DND-41 (cell line): ENCODE measurements at regions not wholly inside any gene's neighbourhood (a gene's known extent, or its start where the extent isn't known, plus 50 kb on each side); places are given as distances from the start of the nearest gene placed in this dataset.

ENCODE experiments used
- ATAC-seq: fragments of 200-7000 bp; cut with Tn5 transposase; 3 replicates; pipeline ENCODE4 v1.9.1; 2021; ENCODE audit warnings: low read depth; ENCODE audit not compliant: insufficient read depth
- DNase-seq: peaks from one replicate; pipeline ENCODE4 v3.0.0-alpha.2; 2020
- H2AFZ ChIP-seq: 2 replicates; pipeline ENCODE4 v1.6.0; 2012; ENCODE audit warnings: low read depth, low read length
- H3K27ac ChIP-seq: 2 replicates; pipeline ENCODE4 v1.5.1; 2012; ENCODE audit warnings: low read length, inconsistent platforms
- H3K27me3 ChIP-seq: fragments of 200-600 bp; sonication (generic); 2 replicates; pipeline ENCODE4 v1.6.0; 2012; ENCODE audit warnings: low read length, mild to moderate bottlenecking, inconsistent platforms; ENCODE audit not compliant: insufficient read depth, poor library complexity
- H3K36me3 ChIP-seq: 2 replicates; pipeline ENCODE4 v1.5.1; 2012; ENCODE audit warnings: low read length, inconsistent platforms; ENCODE audit not compliant: insufficient read depth
- H3K4me1 ChIP-seq: 2 replicates; pipeline ENCODE4 v1.5.1; 2012; ENCODE audit warnings: mild to moderate bottlenecking, low read length; ENCODE audit not compliant: insufficient read depth
- H3K4me2 ChIP-seq: 2 replicates; pipeline ENCODE4 v1.6.0; 2012; ENCODE audit warnings: mild to moderate bottlenecking, moderate library complexity, low read length, inconsistent platforms; ENCODE audit not compliant: insufficient read depth
- H3K4me3 ChIP-seq, 2 experiments: fragments of 200-600 bp in 1 of 2; shearing (Covaris generic) in 1 of 2; 2 replicates each; pipeline ENCODE4 v1.5.1; 2012 to 2016; ENCODE audit warnings: inconsistent platforms in 2 of 2, low read length in 2 of 2, mild to moderate bottlenecking in 2 of 2, low read depth in 1 of 2, moderate library complexity in 1 of 2
- H3K79me2 ChIP-seq: 2 replicates; pipeline ENCODE4 v1.6.0; 2012; ENCODE audit warnings: low read length, inconsistent platforms; ENCODE audit not compliant: insufficient read depth
- H3K9ac ChIP-seq: 2 replicates; pipeline ENCODE4 v1.6.0; 2012; ENCODE audit warnings: low read depth, mild to moderate bottlenecking, inconsistent platforms, low read length, moderate library complexity
- H3K9me3 ChIP-seq: 2 replicates; pipeline ENCODE4 v1.5.1; 2012; ENCODE audit warnings: low read length, moderate library complexity, mild to moderate bottlenecking, inconsistent platforms; ENCODE audit not compliant: insufficient read depth, severe bottlenecking
- H4K20me1 ChIP-seq: 2 replicates; pipeline ENCODE4 v1.6.0; 2012; ENCODE audit warnings: low read length; ENCODE audit not compliant: insufficient read depth
- EZH2 ChIP-seq: IDR thresholded peaks from 3 replicates; pipeline ENCODE4 v1.6.1; 2012; ENCODE audit warnings: borderline replicate concordance, low read depth, mild to moderate bottlenecking, moderate library complexity, low read length, inconsistent platforms; ENCODE audit not compliant: severe bottlenecking
- TF ChIP-seq, protein P1 (sequence below): IDR thresholded peaks from 2 replicates; pipeline ENCODE4 v1.5.1; 2012; ENCODE audit warnings: borderline replicate concordance, low read length, moderate library complexity, mild to moderate bottlenecking; ENCODE audit not compliant: poor library complexity, severe bottlenecking; ENCODE audit errors: extremely low read depth

DNA sequence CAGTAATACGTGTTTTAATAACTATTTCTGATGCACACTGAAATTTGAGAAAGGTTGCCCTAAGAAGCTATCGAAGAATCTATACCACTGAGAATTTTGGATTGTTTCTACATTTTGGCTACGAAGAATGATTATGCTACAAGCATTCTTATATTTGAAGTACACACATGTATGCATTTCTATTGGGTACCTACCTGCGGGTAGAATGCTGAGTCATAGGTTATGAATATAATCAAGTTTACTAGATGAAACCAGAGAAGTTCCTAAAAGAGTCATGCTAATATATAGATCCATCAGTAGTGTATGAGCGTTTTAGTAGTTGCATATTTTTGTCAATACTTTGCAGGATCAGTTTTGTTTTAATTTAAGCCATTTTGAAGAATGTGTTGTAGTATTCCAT is 62.0 kb upstream of the PCDH20 start:
- Histone ChIP-seq H3K4me2 (no peak overlapping the region), H3K79me2 (no peaks in the 10 kb centered on the region), H3K4me1 (no peaks in the 10 kb centered on the region), H3K27ac (no peak overlapping the region), H3K36me3 (no peaks in the 10 kb centered on the region), H3K9me3 (no peaks in the 10 kb centered on the region), H3K27me3 (no peaks in the 10 kb centered on the region), H2AFZ (no peak overlapping the region), H3K9ac (no peak overlapping the region), H3K4me3 (no peak overlapping the region), H4K20me1 (no peaks in the 10 kb centered on the region)
- TF ChIP-seq, protein P1, sequence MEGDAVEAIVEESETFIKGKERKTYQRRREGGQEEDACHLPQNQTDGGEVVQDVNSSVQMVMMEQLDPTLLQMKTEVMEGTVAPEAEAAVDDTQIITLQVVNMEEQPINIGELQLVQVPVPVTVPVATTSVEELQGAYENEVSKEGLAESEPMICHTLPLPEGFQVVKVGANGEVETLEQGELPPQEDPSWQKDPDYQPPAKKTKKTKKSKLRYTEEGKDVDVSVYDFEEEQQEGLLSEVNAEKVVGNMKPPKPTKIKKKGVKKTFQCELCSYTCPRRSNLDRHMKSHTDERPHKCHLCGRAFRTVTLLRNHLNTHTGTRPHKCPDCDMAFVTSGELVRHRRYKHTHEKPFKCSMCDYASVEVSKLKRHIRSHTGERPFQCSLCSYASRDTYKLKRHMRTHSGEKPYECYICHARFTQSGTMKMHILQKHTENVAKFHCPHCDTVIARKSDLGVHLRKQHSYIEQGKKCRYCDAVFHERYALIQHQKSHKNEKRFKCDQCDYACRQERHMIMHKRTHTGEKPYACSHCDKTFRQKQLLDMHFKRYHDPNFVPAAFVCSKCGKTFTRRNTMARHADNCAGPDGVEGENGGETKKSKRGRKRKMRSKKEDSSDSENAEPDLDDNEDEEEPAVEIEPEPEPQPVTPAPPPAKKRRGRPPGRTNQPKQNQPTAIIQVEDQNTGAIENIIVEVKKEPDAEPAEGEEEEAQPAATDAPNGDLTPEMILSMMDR, result no peak
- no peak for TF ChIP-seq EZH2
- no peak for ATAC-seq
- no peak for DNase-seq

DNA sequence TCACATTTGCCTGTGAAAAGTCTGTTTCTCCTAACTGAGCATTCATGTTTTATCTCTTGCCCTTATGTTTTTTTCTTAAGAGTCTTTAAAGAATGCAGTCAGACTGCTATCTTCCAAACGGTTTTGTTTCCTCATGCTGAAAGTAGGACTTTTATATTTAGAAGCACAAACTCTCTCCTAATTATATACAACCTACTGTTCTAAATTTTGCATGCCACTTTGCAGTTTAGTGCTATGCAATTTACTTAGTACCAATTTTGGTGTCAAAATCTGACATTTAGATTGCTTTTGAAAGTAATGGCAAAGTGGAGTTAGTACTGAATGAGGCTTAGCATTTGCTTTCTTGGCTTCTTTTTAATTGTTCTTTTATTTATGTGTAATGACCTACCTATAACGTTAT is 55.1 kb upstream of the PCDH20 start:
- ATAC-seq (no peak), DNase-seq (no peak)
- no peak overlapping the region for H3K9ac ChIP-seq
- H3K79me2 ChIP-seq, result no peaks in the 10 kb centered on the region
- no peak overlapping the region for H2AFZ ChIP-seq
- no peaks in the 10 kb centered on the region for H3K36me3 ChIP-seq
- no peaks in the 10 kb centered on the region for H3K4me1 ChIP-seq
- no peaks in the 10 kb centered on the region for H4K20me1 ChIP-seq
- TF ChIP-seq EZH2, result no peak
- H3K4me3 ChIP-seq, result no peak overlapping the region
- no peaks in the 10 kb centered on the region for H3K27me3 ChIP-seq
- H3K27ac ChIP-seq, result no peak overlapping the region
- H3K4me2 ChIP-seq, result no peak overlapping the region
- no peaks in the 10 kb centered on the region for H3K9me3 ChIP-seq

DNA sequence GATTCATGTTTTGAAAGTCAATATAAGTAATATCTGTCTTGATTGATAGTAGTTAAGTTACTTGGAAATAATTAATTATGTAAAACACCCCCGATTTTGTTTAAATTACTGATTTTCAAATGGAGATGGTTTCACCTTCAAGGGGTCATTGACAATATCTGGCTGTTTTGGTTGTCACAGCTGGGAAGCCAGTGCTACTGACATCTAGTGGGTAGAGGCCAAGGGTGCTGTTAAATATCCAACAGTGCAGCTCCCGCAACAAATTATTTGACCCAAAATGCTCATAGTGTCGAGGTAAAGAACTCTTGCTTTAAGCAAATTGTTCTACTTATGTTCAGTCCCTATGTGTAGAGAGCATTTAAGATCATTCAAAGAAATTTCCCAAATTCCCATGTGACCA is 50.6 kb upstream of the PCDH20 start:
- Histone ChIP-seq H3K36me3 (no peaks in the 10 kb centered on the region), H3K27ac (no peak overlapping the region), H3K79me2 (no peaks in the 10 kb centered on the region), H3K27me3 (no peaks in the 10 kb centered on the region), H3K4me3 (no peak overlapping the region), H3K4me1 (no peaks in the 10 kb centered on the region), H3K9ac (no peak overlapping the region), H2AFZ (no peak overlapping the region), H3K9me3 (no peaks in the 10 kb centered on the region), H4K20me1 (no peaks in the 10 kb centered on the region), H3K4me2 (no peak overlapping the region)
- no peak for DNase-seq
- no peak for ATAC-seq
- TF ChIP-seq, protein P1, result no peak
- TF ChIP-seq EZH2, result no peak
